Keratinocyte (primary cell): ENCODE measurements at regions not wholly inside any gene's neighbourhood (a gene's known extent, or its start where the extent isn't known, plus 50 kb on each side); places are given as distances from the start of the nearest gene placed in this dataset.

Source experiments
- DNase-seq: peaks from one replicate; pipeline ENCODE4 v3.0.0-alpha.2; 2011; ENCODE audit warnings: low read depth, missing footprints, low spot score
- FAIRE-seq: peaks from 2 replicates; lab custom pipeline; 2011; peaks lifted over from hg19 to GRCh38; lab: Jason Lieb, UNC
- H2AFZ ChIP-seq: 2 replicates; pipeline ENCODE4 v1.6.0; 2012; ENCODE audit warnings: low read length, control low read depth, inconsistent platforms; ENCODE audit not compliant: control insufficient read depth
- H3K27ac ChIP-seq: 2 replicates; pipeline ENCODE4 v1.5.1; 2011; ENCODE audit warnings: low read length; ENCODE audit not compliant: control insufficient read depth, insufficient read depth
- H3K27me3 ChIP-seq: 3 replicates; pipeline ENCODE4 v1.6.0; 2011; ENCODE audit warnings: low read length; ENCODE audit not compliant: control insufficient read depth, insufficient read depth; ENCODE audit errors: extremely low read depth
- H3K36me3 ChIP-seq, 2 experiments: 2 replicates in 1 of 2; 3 replicates in 1 of 2; pipeline ENCODE4 v1.5.1; 2011; ENCODE audit warnings: low read length in 2 of 2, mild to moderate bottlenecking in 1 of 2; ENCODE audit not compliant: control insufficient read depth in 2 of 2, insufficient read depth in 2 of 2; ENCODE audit errors: extremely low read depth in 1 of 2
- H3K4me1 ChIP-seq: 3 replicates; pipeline ENCODE4 v1.5.1; 2011; ENCODE audit warnings: low read length; ENCODE audit not compliant: control insufficient read depth, insufficient read depth; ENCODE audit errors: extremely low read depth
- H3K4me2 ChIP-seq: 3 replicates; pipeline ENCODE4 v1.6.0; 2011; ENCODE audit warnings: low read depth, low read length; ENCODE audit not compliant: control insufficient read depth, insufficient read depth; ENCODE audit errors: extremely low read depth
- H3K4me3 ChIP-seq, 3 experiments: fragments of 200-600 bp in 1 of 3; sonication (generic) in 1 of 3; 2 replicates in 2 of 3; 3 replicates in 1 of 3; pipeline ENCODE4 v1.5.1; 2011 to 2016; ENCODE audit warnings: low read length in 3 of 3, mild to moderate bottlenecking in 3 of 3, control low read depth in 2 of 3, inconsistent platforms in 1 of 3, low read depth in 1 of 3, mixed read lengths in 1 of 3, mixed run types in 1 of 3, moderate library complexity in 1 of 3; ENCODE audit not compliant: control insufficient read depth in 2 of 3, insufficient read depth in 2 of 3; ENCODE audit errors: extremely low read depth in 1 of 3
- H3K79me2 ChIP-seq: 2 replicates; pipeline ENCODE4 v1.6.0; 2012; ENCODE audit warnings: low read length; ENCODE audit not compliant: control insufficient read depth, insufficient read depth
- H3K9ac ChIP-seq: 3 replicates; pipeline ENCODE4 v1.6.0; 2011; ENCODE audit warnings: low read length; ENCODE audit not compliant: control insufficient read depth, insufficient read depth; ENCODE audit errors: extremely low read depth
- H3K9me1 ChIP-seq: 3 replicates; pipeline ENCODE4 v1.6.0; 2011; ENCODE audit warnings: low read length; ENCODE audit not compliant: control insufficient read depth, insufficient read depth; ENCODE audit errors: extremely low read depth
- H3K9me3 ChIP-seq: 2 replicates; pipeline ENCODE4 v1.5.1; 2012; ENCODE audit warnings: low read depth, low read length; ENCODE audit not compliant: control insufficient read depth
- H4K20me1 ChIP-seq: 3 replicates; pipeline ENCODE4 v1.6.0; 2011; ENCODE audit warnings: low read length; ENCODE audit not compliant: control insufficient read depth, insufficient read depth; ENCODE audit errors: extremely low read depth
- CTCF ChIP-seq, 3 experiments: IDR thresholded peaks in 1 of 3; conservative IDR thresholded peaks in 1 of 3; optimal IDR thresholded peaks in 1 of 3; 2 replicates in 2 of 3; 3 replicates in 1 of 3; pipeline versions ENCODE3 to v1.5.1; 2011; ENCODE audit warnings: low read length in 3 of 3, mild to moderate bottlenecking in 3 of 3, moderate library complexity in 2 of 3, control low read depth in 1 of 3, inconsistent platforms in 1 of 3; ENCODE audit not compliant: insufficient read depth in 2 of 3; ENCODE audit errors: extremely low read depth in 1 of 3
- EZH2 ChIP-seq: IDR thresholded peaks from one replicate; pipeline ENCODE4 v1.6.1; 2012; ENCODE audit warnings: inconsistent platforms, mild to moderate bottlenecking, low read length, moderate library complexity
- dilution Hi-C: fragments of 300-500 bp; cut with MboI; formaldehyde crosslinking; loops from one replicate; pipeline ENCODE4 v1.7.0; 2020; ENCODE audit warnings: low sequenced_read_pairs; ENCODE audit not compliant: extremely low pct_ligation_motif_present

DNA sequence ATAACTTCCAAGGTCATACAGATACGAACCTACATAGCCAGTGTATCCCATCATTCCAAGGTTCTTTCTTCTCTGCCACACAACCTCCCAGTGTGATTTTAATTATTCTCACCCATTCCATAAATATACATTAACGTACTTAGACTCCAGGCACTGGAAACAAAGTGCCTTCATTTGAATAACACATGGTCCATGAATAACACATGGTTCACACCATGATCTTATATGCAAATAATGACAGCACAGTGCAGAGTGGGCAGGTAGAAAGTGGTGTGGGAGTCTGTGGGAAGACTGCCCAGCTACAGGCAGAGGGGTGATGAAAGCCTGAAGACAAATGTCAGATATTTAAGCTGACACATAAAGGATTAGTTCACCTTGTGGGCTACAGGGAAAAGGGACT, 425.2 kb downstream of the HACE1 start:
- no peak for TF ChIP-seq CTCF (optimal IDR thresholded peaks at IDR 0.05 in 1 of 3, IDR thresholded peaks at IDR 0.05 in 1 of 3, conservative IDR thresholded peaks at IDR 0.05 in 1 of 3; ENCODE audit: extremely low read depth in 1 of 3, insufficient read depth in 2 of 3, low read length in 3 of 3)
- TF ChIP-seq EZH2, result no peak
- Histone ChIP-seq H3K4me2 (no peak overlapping the region), H3K9me3 (no peaks in the 10 kb centered on the region), H4K20me1 (no peaks in the 10 kb centered on the region), H3K4me3 (no peak overlapping the region), H3K36me3 (no peaks in the 10 kb centered on the region), H3K9me1 (no peaks in the 10 kb centered on the region), H3K9ac (no peak overlapping the region), H3K79me2 (no peaks in the 10 kb centered on the region), H3K27ac (no peak overlapping the region), H3K4me1 (no peaks in the 10 kb centered on the region), H2AFZ (no peak overlapping the region), H3K27me3 (no peaks in the 10 kb centered on the region)
- DNase-seq (no peak), FAIRE-seq (no peak)
- dilution Hi-C loops, result no loop called here

GRCh38 chr6:104431096-104431495, 428.6 kb downstream of the HACE1 start:
- Histone ChIP-seq H3K36me3 (no peaks in the 10 kb centered on the region), H3K27ac (no peak overlapping the region), H3K9me1 (no peaks in the 10 kb centered on the region), H2AFZ (no peak overlapping the region), H3K9ac (no peak overlapping the region), H3K79me2 (no peaks in the 10 kb centered on the region), H3K9me3 (no peaks in the 10 kb centered on the region), H3K4me1 (no peaks in the 10 kb centered on the region), H4K20me1 (no peaks in the 10 kb centered on the region), H3K27me3 (no peaks in the 10 kb centered on the region), H3K4me2 (no peak overlapping the region), H3K4me3 (no peak overlapping the region)
- no peak for FAIRE-seq
- TF ChIP-seq CTCF (optimal IDR thresholded peaks at IDR 0.05 in 1 of 3, IDR thresholded peaks at IDR 0.05 in 1 of 3, conservative IDR thresholded peaks at IDR 0.05 in 1 of 3; ENCODE audit: extremely low read depth in 1 of 3, insufficient read depth in 2 of 3, low read length in 3 of 3) (no peak), EZH2 (no peak)
- DNase-seq, result no peak
- dilution Hi-C loops, result no loop called here
